ENCODE measurements at regions not wholly inside any gene's neighbourhood (a gene's known extent, or its start where the extent isn't known, plus 50 kb on each side); places are given as distances from the start of the nearest gene placed in this dataset.

DNA sequence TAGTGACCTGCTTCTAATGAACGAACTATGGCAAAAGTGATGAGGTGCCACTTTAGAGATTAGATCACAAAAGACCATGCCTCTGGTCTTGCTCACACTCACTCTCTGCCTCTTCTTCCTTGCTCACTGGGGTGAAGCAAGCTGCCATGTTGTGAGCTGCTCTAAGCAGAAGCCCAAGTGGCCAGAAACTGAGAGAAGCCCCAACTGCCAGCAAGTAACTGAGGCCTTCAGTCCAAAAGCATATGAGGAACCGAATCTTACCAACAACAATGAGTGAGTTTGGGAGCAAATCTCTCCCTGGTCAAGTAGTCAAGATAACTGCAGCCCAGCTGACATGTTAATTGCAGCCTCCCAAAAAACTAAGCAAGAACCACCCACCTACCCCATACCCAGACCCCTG is 126.0 kb upstream of the ACO1 start:
- no peak for TF ChIP-seq POLR2AphosphoS5 (IDR thresholded peaks at IDR 0.05)
- no peak for TF ChIP-seq CTCF (IDR thresholded peaks at IDR 0.05)

Data from esophagus muscularis mucosa (tissue), 3 donors.